ENCODE measurements at regions not wholly inside any gene's neighbourhood (a gene's known extent, or its start where the extent isn't known, plus 50 kb on each side); places are given as distances from the start of the nearest gene placed in this dataset.

GRCh38 chr4:67124716-67125115 lies 420.6 kb downstream of the CENPC start:
- no peaks in the 10 kb centered on the region for H3K27me3 Mint-ChIP-seq
- H3K27ac Mint-ChIP-seq, result no peak overlapping the region
- H3K9me3 Mint-ChIP-seq, result no peaks in the 10 kb centered on the region

DNA sequence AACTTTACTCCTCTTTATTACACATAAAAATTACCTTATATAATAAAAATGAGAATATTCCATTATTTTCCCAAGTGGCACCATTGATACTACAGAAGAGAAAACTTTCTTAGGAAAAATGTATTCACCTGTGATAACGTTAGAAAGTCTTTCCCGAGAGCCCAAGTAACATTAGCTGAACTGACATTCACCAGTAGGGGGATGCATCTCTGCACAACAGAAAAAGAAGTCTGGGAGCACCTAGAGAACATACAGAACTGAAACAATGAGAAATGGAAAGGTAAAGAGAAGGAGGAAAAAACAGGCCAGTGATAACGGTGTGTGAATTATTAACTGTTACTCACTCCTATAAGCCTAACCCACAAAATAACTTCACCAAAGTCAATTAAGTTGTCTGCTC lies 423.3 kb downstream of the CENPC start:
- Mint-ChIP-seq H3K4me3 (no peak overlapping the region), H3K4me1 (ENCODE audit: unreplicated experiment) (peaks cover 16% of the 10 kb centered on the region), H3K27ac (no peak overlapping the region), H3K9me3 (peaks cover 4% of the 10 kb centered on the region), H3K27me3 (no peaks in the 10 kb centered on the region), H3K36me3 (no peaks in the 10 kb centered on the region)
- no peak for DNase-seq (ENCODE audit: extremely low spot score, unreplicated experiment)
- TF ChIP-seq, protein P1, sequence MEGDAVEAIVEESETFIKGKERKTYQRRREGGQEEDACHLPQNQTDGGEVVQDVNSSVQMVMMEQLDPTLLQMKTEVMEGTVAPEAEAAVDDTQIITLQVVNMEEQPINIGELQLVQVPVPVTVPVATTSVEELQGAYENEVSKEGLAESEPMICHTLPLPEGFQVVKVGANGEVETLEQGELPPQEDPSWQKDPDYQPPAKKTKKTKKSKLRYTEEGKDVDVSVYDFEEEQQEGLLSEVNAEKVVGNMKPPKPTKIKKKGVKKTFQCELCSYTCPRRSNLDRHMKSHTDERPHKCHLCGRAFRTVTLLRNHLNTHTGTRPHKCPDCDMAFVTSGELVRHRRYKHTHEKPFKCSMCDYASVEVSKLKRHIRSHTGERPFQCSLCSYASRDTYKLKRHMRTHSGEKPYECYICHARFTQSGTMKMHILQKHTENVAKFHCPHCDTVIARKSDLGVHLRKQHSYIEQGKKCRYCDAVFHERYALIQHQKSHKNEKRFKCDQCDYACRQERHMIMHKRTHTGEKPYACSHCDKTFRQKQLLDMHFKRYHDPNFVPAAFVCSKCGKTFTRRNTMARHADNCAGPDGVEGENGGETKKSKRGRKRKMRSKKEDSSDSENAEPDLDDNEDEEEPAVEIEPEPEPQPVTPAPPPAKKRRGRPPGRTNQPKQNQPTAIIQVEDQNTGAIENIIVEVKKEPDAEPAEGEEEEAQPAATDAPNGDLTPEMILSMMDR (conservative IDR thresholded peaks at IDR 0.05), result peak; percentile 75

More at GRCh38 chr4:67124716-67125115, 420.6 kb downstream of the CENPC start:
- H3K4me3 Mint-ChIP-seq, result no peak overlapping the region
- no peak for DNase-seq (ENCODE audit: extremely low spot score, unreplicated experiment)
- H3K36me3 Mint-ChIP-seq, result no peaks in the 10 kb centered on the region
- TF ChIP-seq, protein P1 (conservative IDR thresholded peaks at IDR 0.05), result no peak
- peaks cover 16% of the 10 kb centered on the region for H3K4me1 Mint-ChIP-seq (ENCODE audit: unreplicated experiment)

DNA sequence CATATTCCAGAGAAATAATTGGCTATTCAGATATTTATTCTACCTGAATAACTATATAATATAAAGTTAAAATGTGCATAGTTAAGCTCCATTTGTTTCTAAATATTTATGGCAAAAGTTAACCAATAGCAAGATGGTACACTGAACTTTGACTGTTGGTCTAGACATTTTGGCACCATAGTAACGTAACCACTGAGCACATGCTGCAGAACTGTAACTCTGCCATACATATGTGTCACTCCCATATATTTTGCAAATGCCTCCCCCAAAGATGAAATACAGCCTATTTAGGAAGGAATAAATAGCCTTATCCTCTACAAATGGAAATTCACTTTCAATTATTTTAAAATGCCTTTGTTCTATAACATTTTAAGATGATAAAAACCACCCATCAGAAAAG lies 424.9 kb downstream of the CENPC start:
- H3K4me3 Mint-ChIP-seq, result no peak overlapping the region
- TF ChIP-seq, protein P1 (conservative IDR thresholded peaks at IDR 0.05), result no peak
- H3K9me3 Mint-ChIP-seq, result peaks cover 4% of the 10 kb centered on the region
- DNase-seq (ENCODE audit: extremely low spot score, unreplicated experiment), result no peak
- peaks cover 16% of the 10 kb centered on the region for H3K4me1 Mint-ChIP-seq (ENCODE audit: unreplicated experiment)
- no peak overlapping the region for H3K27ac Mint-ChIP-seq
- no peaks in the 10 kb centered on the region for H3K27me3 Mint-ChIP-seq
- H3K36me3 Mint-ChIP-seq, result no peaks in the 10 kb centered on the region

- no peak overlapping the region for H3K4me3 Mint-ChIP-seq
- H3K27me3 Mint-ChIP-seq, result peaks cover 7% of the 10 kb centered on the region
- no peak for DNase-seq (ENCODE audit: extremely low spot score, unreplicated experiment)
- H3K9me3 Mint-ChIP-seq, result no peaks in the 10 kb centered on the region
- TF ChIP-seq, protein P1 (conservative IDR thresholded peaks at IDR 0.05), result no peak
- no peaks in the 10 kb centered on the region for H3K36me3 Mint-ChIP-seq
- H3K27ac Mint-ChIP-seq, result no peak overlapping the region
- peaks cover 10% of the 10 kb centered on the region for H3K4me1 Mint-ChIP-seq (ENCODE audit: unreplicated experiment)
These were observed 436.0 kb downstream of the CENPC start for GRCh38 chr4:67109276-67109675.

GRCh38 chr4:67106861-67107460 lies 438.3 kb downstream of the CENPC start:
- peak overlapping the region; percentile 7 for H3K27ac Mint-ChIP-seq
- no peak overlapping the region for H3K4me3 Mint-ChIP-seq
- no peak for DNase-seq (ENCODE audit: extremely low spot score, unreplicated experiment)
- H3K4me1 Mint-ChIP-seq (ENCODE audit: unreplicated experiment), result peaks cover 22% of the 10 kb centered on the region
- H3K27me3 Mint-ChIP-seq, result peaks cover 6% of the 10 kb centered on the region
- H3K9me3 Mint-ChIP-seq, result peaks cover 4% of the 10 kb centered on the region
- TF ChIP-seq, protein P1 (conservative IDR thresholded peaks at IDR 0.05), result no peak
- no peaks in the 10 kb centered on the region for H3K36me3 Mint-ChIP-seq
